Panc1 (cell line): ENCODE measurements at regions not wholly inside any gene's neighbourhood (a gene's known extent, or its start where the extent isn't known, plus 50 kb on each side); places are given as distances from the start of the nearest gene placed in this dataset.

Experiments used
- ATAC-seq: fragments of 200-7000 bp; cut with Tn5 transposase; 2 replicates; pipeline ENCODE4 v1.9.1; 2020; ENCODE audit warnings: mild to moderate bottlenecking, moderate library complexity
- BruUV-seq: library from RNA; stranded (reverse); fragments of 400-500 nt; replicated peaks from 2 replicates; lab custom pipeline; 2021; lab: Mats Ljungman, UMichigan
- CTCF ChIA-PET: fragments of 300-600 bp; sonication (Branson Sonifier 250); formaldehyde crosslinking; loops from one replicate; lab custom pipeline; 2022; ENCODE audit warnings: antibody characterized with exemption; lab: Charles Lee
- POLR2A ChIA-PET: fragments of 300-600 bp; sonication (Branson Sonifier 250); formaldehyde crosslinking; loops from one replicate; lab custom pipeline; 2022; ENCODE audit warnings: antibody characterized with exemption; lab: Charles Lee
- DNase-seq: peaks from one replicate; pipeline ENCODE4 v3.0.0-alpha.2; 2010; ENCODE audit warnings: low read depth, low spot score
- H3K27ac ChIP-seq: 2 replicates; pipeline ENCODE4 v1.5.1; 2011; ENCODE audit warnings: mild to moderate bottlenecking, low read length, inconsistent platforms
- H3K27me3 ChIP-seq: fragments of 200-500 bp; sonication (Bioruptor generic); 2 replicates; pipeline ENCODE4 v1.6.0; 2014; ENCODE audit warnings: low read length, inconsistent platforms; ENCODE audit not compliant: control insufficient read depth, insufficient read depth
- H3K36me3 ChIP-seq: fragments of 200-500 bp; sonication (Bioruptor generic); 2 replicates; pipeline ENCODE4 v1.5.1; 2014; ENCODE audit warnings: inconsistent platforms, mild to moderate bottlenecking, low read length, moderate library complexity; ENCODE audit not compliant: control insufficient read depth, insufficient read depth
- H3K4me1 ChIP-seq: 2 replicates; pipeline ENCODE4 v1.5.1; 2011; ENCODE audit warnings: inconsistent platforms, mild to moderate bottlenecking, low read length, moderate library complexity; ENCODE audit not compliant: control insufficient read depth, insufficient read depth
- H3K4me3 ChIP-seq, 2 experiments: 2 replicates each; pipeline ENCODE4 v1.5.1; 2011 to 2012; ENCODE audit warnings: low read depth in 2 of 2, low read length in 2 of 2, mild to moderate bottlenecking in 2 of 2, inconsistent platforms in 1 of 2, moderate library complexity in 1 of 2
- H3K9me3 ChIP-seq: fragments of 200-500 bp; sonication (Bioruptor generic); 2 replicates; pipeline ENCODE4 v1.5.1; 2014; ENCODE audit warnings: low read depth, mild to moderate bottlenecking, inconsistent platforms, low read length, moderate library complexity; ENCODE audit not compliant: control insufficient read depth, insufficient read depth
- POLR2AphosphoS5 ChIP-seq: IDR thresholded peaks from 2 replicates; pipeline ENCODE4 v1.6.1; 2012; ENCODE audit warnings: mild to moderate bottlenecking, low read depth, low read length, moderate library complexity
- REST ChIP-seq, 2 experiments: IDR thresholded peaks; 2 replicates each; pipeline ENCODE4 v1.6.1; 2011 to 2012; ENCODE audit warnings: low read depth in 2 of 2, control low read depth in 1 of 2, low read length in 1 of 2, mild to moderate bottlenecking in 1 of 2, moderate library complexity in 1 of 2; ENCODE audit not compliant: insufficient read depth in 1 of 2
- SIN3A ChIP-seq: IDR thresholded peaks from 2 replicates; pipeline ENCODE4 v1.6.1; 2012; ENCODE audit warnings: low read depth, mild to moderate bottlenecking, low read length, moderate library complexity, borderline replicate concordance; ENCODE audit not compliant: insufficient read depth
- TCF7L2 ChIP-seq: IDR thresholded peaks from 2 replicates; pipeline ENCODE4 v1.6.1; 2011; ENCODE audit warnings: mild to moderate bottlenecking, low read depth, low read length, inconsistent platforms
- in situ Hi-C: cut with HindIII; loops from 2 replicates; pipeline ENCODE4 v1.10.0; 2016; ENCODE audit warnings: low sequenced_read_pairs, low pct_unique_long_range_greater_than_20kb
- intact Hi-C: fragments of 100-400 bp; cut with micrococcal nuclease; formaldehyde crosslinking; loops from one replicate; pipeline ENCODE4 v1.10.0; 2022; ENCODE audit not compliant: unreplicated experiment
- TF ChIP-seq, protein P1 (sequence below): fragments of 450-650 bp; IDR thresholded peaks from 2 replicates; pipeline ENCODE4 v1.5.1; 2017; ENCODE audit warnings: mild to moderate bottlenecking

DNA sequence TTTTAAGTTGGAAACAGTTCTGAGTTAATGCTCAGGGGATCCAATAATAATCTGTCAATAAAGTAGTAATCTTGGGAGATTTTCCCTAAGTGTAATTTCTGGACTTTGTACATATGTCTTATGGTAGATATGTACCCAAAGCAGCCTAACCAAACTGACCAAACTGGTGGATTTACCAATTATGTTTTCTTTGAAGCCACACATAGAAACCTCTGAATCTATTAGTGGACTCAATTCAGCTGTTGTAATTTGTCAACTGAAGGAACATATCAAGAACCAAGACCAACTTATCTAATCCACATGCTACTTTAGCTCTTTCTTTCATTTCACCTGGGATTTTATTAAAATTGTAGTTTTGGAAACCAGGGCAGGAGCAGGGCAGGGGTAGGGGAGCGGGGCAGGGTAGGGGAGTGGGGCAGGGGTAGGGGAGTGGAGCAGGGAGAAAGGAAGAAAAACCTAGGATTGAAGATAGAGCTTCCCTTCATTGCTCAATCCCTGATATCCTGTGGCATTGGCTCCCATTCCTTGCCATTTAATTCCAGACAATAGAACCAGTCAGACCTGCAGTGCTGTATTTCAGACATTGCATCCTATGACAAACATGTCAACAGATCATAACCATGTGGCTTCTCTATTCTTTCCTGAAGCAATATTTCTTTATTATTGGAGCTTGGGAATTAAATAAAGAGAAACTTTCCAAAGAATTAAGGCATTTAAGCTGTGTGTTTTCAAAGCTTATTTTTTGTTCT lies 101.8 kb downstream of the NFKBIZ start:
- Histone ChIP-seq H3K4me3 (no peak overlapping the region), H3K36me3 (no peaks in the 10 kb centered on the region), H3K4me1 (no peaks in the 10 kb centered on the region; the same call in 1 of the 2 replicates), H3K27ac (no peak overlapping the region), H3K9me3 (no peaks in the 10 kb centered on the region), H3K27me3 (no peaks in the 10 kb centered on the region)
- ChIA-PET POLR2A (no interaction called here), CTCF (no interaction called here)
- in situ Hi-C loops = no loop called here
- no peak for ATAC-seq
- BruUV-seq = no TSS peak
- TF ChIP-seq REST (IDR thresholded peaks at IDR 0.05; ENCODE audit: insufficient read depth in 1 of 2, low read depth in 2 of 2, low read length in 1 of 2) = no peak
- TF ChIP-seq POLR2AphosphoS5 = no peak
- TF ChIP-seq, protein P1, sequence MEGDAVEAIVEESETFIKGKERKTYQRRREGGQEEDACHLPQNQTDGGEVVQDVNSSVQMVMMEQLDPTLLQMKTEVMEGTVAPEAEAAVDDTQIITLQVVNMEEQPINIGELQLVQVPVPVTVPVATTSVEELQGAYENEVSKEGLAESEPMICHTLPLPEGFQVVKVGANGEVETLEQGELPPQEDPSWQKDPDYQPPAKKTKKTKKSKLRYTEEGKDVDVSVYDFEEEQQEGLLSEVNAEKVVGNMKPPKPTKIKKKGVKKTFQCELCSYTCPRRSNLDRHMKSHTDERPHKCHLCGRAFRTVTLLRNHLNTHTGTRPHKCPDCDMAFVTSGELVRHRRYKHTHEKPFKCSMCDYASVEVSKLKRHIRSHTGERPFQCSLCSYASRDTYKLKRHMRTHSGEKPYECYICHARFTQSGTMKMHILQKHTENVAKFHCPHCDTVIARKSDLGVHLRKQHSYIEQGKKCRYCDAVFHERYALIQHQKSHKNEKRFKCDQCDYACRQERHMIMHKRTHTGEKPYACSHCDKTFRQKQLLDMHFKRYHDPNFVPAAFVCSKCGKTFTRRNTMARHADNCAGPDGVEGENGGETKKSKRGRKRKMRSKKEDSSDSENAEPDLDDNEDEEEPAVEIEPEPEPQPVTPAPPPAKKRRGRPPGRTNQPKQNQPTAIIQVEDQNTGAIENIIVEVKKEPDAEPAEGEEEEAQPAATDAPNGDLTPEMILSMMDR = no peak
- no peak for TF ChIP-seq TCF7L2
- TF ChIP-seq SIN3A = no peak
- DNase-seq = no peak
- intact Hi-C loops = no loop called here

DNA sequence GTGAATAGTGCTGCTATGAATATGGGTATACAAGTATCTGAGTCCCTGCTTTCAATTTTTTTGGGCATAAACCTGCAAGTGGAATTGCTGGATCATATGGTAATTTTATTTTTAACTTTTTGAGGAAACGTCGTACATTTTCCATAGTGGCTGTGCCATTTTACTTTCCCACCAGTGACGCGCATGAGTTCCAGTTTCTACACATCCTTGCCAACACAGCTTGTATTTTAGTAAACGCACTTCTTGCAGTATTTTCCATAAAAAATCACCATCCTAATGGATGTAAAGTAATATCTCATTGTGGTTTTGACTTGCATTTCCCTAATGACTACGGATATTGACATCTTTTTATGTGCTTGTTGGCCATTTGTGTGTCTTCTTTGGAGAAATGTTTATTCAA lies 105.0 kb downstream of the NFKBIZ start:
- H3K4me1 ChIP-seq = no peaks in the 10 kb centered on the region; the same call in 1 of the 2 replicates
- in situ Hi-C loops = no loop called here
- BruUV-seq = no TSS peak
- H3K27ac ChIP-seq = no peak overlapping the region
- no peak for TF ChIP-seq TCF7L2
- no peak for TF ChIP-seq POLR2AphosphoS5
- no peak for TF ChIP-seq REST (IDR thresholded peaks at IDR 0.05; ENCODE audit: insufficient read depth in 1 of 2, low read depth in 2 of 2, low read length in 1 of 2)
- no peak for TF ChIP-seq SIN3A
- TF ChIP-seq, protein P1 = no peak
- H3K9me3 ChIP-seq = no peaks in the 10 kb centered on the region
- ChIA-PET CTCF (no interaction called here), POLR2A (no interaction called here)
- no peak overlapping the region for H3K4me3 ChIP-seq
- DNase-seq (no peak), ATAC-seq (no peak)
- H3K36me3 ChIP-seq = no peaks in the 10 kb centered on the region
- H3K27me3 ChIP-seq = no peaks in the 10 kb centered on the region
- intact Hi-C loops = no loop called here
